Calu3 (cell line): ENCODE measurements at regions not wholly inside any gene's neighbourhood (a gene's known extent, or its start where the extent isn't known, plus 50 kb on each side); places are given as distances from the start of the nearest gene placed in this dataset.

Experiments
- BruUV-seq: library from RNA; stranded (reverse); fragments of 400-500 nt; replicated peaks from 2 replicates; lab custom pipeline; 2021; lab: Mats Ljungman, UMichigan
- CTCF ChIA-PET: fragments of 300-600 bp; sonication (Branson Sonifier 250); formaldehyde crosslinking; loops from one replicate; lab custom pipeline; 2022; ENCODE audit warnings: antibody characterized with exemption; lab: Charles Lee
- DNase-seq: peaks from one replicate; pipeline ENCODE4 v3.0.0; 2022
- H3K27ac Mint-ChIP-seq: one replicate; pipeline ENCODE4 v1.8.0; 2022; ENCODE audit warnings: mixed read lengths; ENCODE audit not compliant: unreplicated experiment
- H3K27me3 Mint-ChIP-seq: one replicate; pipeline ENCODE4 v1.8.0; 2022; ENCODE audit warnings: mixed read lengths; ENCODE audit not compliant: unreplicated experiment
- H3K36me3 Mint-ChIP-seq: one replicate; pipeline ENCODE4 v1.8.0; 2022; ENCODE audit warnings: mild to moderate bottlenecking, moderate library complexity, mixed read lengths; ENCODE audit not compliant: insufficient read depth, unreplicated experiment
- H3K4me1 Mint-ChIP-seq: one replicate; pipeline ENCODE4 v1.8.0; 2022; ENCODE audit warnings: mild to moderate bottlenecking, low read depth, mixed read lengths; ENCODE audit not compliant: unreplicated experiment
- H3K4me3 Mint-ChIP-seq: one replicate; pipeline ENCODE4 v1.8.0; 2022; ENCODE audit warnings: mild to moderate bottlenecking, low read depth, moderate library complexity, mixed read lengths; ENCODE audit not compliant: unreplicated experiment
- H3K9me3 Mint-ChIP-seq: one replicate; pipeline ENCODE4 v1.8.0; 2022; ENCODE audit warnings: low read depth, mixed read lengths; ENCODE audit not compliant: unreplicated experiment
- CTCF ChIP-seq: fragments of 200-600 bp; IDR thresholded peaks from one replicate; pipeline ENCODE4 v1.8.0; 2022; ENCODE audit warnings: antibody characterized with exemption; ENCODE audit not compliant: unreplicated experiment
- intact Hi-C: fragments of 100-400 bp; cut with micrococcal nuclease; formaldehyde crosslinking; loops from one replicate; pipeline ENCODE4 v1.10.0; 2022; ENCODE audit not compliant: unreplicated experiment

- Mint-ChIP-seq H3K9me3 (peaks cover 5% of the 10 kb centered on the region), H3K36me3 (no peaks in the 10 kb centered on the region)
Measured at GRCh38 chr3:167125612-167126407, 254.3 kb downstream of the ZBBX start.

DNA sequence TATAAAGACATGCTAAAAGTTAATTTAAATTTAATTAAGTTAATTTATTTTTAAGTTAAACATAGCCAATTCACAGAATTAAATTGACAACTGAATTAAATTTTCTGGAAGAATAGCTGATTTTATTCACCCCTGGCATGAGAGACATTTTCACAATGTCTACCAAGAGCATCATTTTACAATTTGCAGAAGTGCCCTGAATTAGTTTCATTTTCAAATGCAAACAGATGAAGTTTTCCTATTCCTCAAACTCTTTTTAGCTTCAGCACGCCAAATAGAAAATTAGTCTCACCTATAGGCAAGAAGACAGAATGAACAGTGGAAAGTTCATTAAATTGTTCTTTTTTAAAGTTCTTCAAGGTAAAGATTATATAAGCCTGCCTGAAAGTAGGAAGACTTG, 259.3 kb downstream of the ZBBX start:
- CTCF ChIA-PET, result no interaction called here
- TF ChIP-seq CTCF, result no peak
- intact Hi-C loops, result loop anchor here (1.0 kb wide), 1 partner anchor 15 kb away; no protein-coding TSS in a partner anchor
- BruUV-seq, result no TSS peak
- Mint-ChIP-seq H3K27ac (no peak overlapping the region), H3K4me1 (no peaks in the 10 kb centered on the region), H3K9me3 (peaks cover 12% of the 10 kb centered on the region), H3K27me3 (no peaks in the 10 kb centered on the region), H3K36me3 (no peaks in the 10 kb centered on the region), H3K4me3 (no peak overlapping the region)
- no peak for DNase-seq

More at GRCh38 chr3:167125612-167126407, 254.3 kb downstream of the ZBBX start:
- CTCF ChIA-PET, result interaction anchor here (0.6 to 1.1 kb wide), 2 partner anchors 11 to 233 kb away, joined by 3 to 4 read pairs; no protein-coding TSS in a partner anchor
- no peak overlapping the region for H3K4me3 Mint-ChIP-seq
- DNase-seq, result no peak
- TF ChIP-seq CTCF, result no peak
- BruUV-seq, result no TSS peak
- intact Hi-C loops, result no loop called here
- no peaks in the 10 kb centered on the region for H3K27me3 Mint-ChIP-seq
- no peaks in the 10 kb centered on the region for H3K4me1 Mint-ChIP-seq
- H3K27ac Mint-ChIP-seq, result no peak overlapping the region

DNA sequence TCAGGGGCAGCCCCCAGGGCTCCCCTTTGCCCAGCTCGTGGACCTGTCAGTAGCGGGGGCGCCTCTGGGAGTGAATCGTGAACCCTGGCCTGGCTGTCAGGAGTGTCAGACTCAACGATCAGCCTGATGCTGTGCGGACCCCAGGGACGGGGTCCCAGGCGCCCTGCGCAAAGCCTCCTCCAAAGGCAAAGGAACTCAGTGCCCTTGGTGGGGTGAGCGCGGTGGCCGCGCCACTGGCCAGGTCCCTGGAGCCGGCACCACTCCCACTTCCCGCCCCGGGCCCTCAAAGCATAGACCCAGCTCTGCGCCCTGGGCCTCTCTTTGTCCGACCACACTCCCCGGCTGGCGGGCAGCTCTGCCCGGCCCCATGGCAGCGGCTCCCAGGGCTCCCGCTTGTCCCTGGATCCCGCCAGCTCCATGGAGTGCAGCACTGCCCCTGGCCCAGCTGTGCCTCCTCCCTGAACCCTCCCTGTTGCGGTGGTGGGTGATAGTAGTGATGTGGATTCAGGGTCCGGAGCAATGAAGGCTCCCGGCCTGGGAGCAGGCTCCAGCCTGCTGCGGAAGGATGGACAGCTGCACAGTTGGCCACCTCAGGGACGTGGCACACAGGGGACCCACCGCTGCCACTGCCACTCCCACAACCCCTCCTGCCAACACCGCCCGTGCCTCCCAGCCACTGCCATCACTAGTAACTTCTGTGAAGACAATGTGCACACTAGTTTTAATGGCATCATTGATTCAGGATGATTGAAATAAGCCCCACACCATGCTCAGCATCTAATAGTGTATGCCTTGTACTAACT, 263.8 kb downstream of the ZBBX start:
- Mint-ChIP-seq H3K27me3 (no peaks in the 10 kb centered on the region), H3K27ac (no peak overlapping the region), H3K36me3 (no peaks in the 10 kb centered on the region), H3K4me1 (no peaks in the 10 kb centered on the region), H3K4me3 (no peak overlapping the region), H3K9me3 (peaks cover 9% of the 10 kb centered on the region)
- BruUV-seq, result no TSS peak
- intact Hi-C loops, result no loop called here
- TF ChIP-seq CTCF, result no peak
- CTCF ChIA-PET, result no interaction called here
- DNase-seq, result no peak

DNA sequence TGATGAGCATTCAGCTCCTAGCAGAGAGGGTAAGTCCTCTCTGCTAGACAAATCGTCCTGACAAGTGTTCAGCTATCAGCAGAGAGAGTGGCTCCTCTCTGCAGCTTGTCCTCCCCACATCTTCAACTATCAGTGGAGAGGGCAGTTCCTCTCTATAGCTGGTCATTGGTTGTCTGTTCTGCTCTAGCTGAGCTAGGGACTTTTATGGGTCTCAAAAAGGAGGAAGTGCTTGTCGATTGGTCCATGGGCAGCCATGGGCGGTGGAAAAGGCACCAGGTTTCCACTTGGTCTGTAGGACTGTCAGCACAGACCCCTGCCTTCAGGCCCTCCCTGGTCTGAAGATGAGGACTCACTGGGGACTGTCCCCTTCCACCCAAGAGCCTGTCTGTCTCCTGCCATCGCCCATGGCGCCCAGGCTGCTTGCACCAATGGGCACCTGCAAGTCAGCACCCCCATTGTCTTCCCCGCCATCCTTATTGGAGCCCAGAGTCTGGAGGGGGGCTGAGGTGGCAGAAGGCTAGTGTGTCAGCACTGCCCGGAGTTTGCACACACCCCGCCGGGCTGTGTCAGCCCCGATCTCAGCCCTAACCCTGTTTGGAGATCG, 264.7 kb downstream of the ZBBX start:
- H3K4me3 Mint-ChIP-seq, result no peak overlapping the region
- no peaks in the 10 kb centered on the region for H3K27me3 Mint-ChIP-seq
- no peak for TF ChIP-seq CTCF
- no peak for DNase-seq
- no TSS peak for BruUV-seq
- H3K36me3 Mint-ChIP-seq, result no peaks in the 10 kb centered on the region
- CTCF ChIA-PET, result interaction anchor here (0.8 kb wide), 1 partner anchor 10 kb away, joined by 3 read pairs; no protein-coding TSS in a partner anchor
- no peak overlapping the region for H3K27ac Mint-ChIP-seq
- no peaks in the 10 kb centered on the region for H3K4me1 Mint-ChIP-seq
- intact Hi-C loops, result no loop called here
- H3K9me3 Mint-ChIP-seq, result peaks cover 9% of the 10 kb centered on the region
